ENCODE measurements at regions not wholly inside any gene's neighbourhood (a gene's known extent, or its start where the extent isn't known, plus 50 kb on each side); places are given as distances from the start of the nearest gene placed in this dataset.

- no peak overlapping the region for H3K4me3 ChIP-seq (ENCODE audit: low read length in 2 of 2)
- H3K9ac ChIP-seq (ENCODE audit: low read length in 2 of 2): no peak overlapping the region
- no peaks in the 10 kb centered on the region for H3K36me3 ChIP-seq (ENCODE audit: control insufficient read depth in 2 of 2, insufficient read depth in 2 of 2, low read length in 2 of 2)
- H3K4me1 ChIP-seq (ENCODE audit: control insufficient read depth, insufficient read depth, low read length): no peaks in the 10 kb centered on the region
- no peak overlapping the region for H3K27ac ChIP-seq (ENCODE audit: low read length)
- no peaks in the 10 kb centered on the region for H3K9me3 ChIP-seq (ENCODE audit: control insufficient read depth in 2 of 2, low read length in 2 of 2)
- no peaks in the 10 kb centered on the region for H3K27me3 ChIP-seq (ENCODE audit: control insufficient read depth in 1 of 2, insufficient read depth in 2 of 2, low read length in 2 of 2)
These were observed 556.4 kb downstream of the SLC6A15 start for GRCh38 chr12:84356224-84356623.

GRCh38 chr12:84355561-84355960, 557.0 kb downstream of the SLC6A15 start:
- no peaks in the 10 kb centered on the region for H3K4me1 ChIP-seq (ENCODE audit: control insufficient read depth, insufficient read depth, low read length)

GRCh38 chr12:84348582-84348981, 564.0 kb downstream of the SLC6A15 start:
- Histone ChIP-seq H3K9me3 (ENCODE audit: control insufficient read depth in 2 of 2, low read length in 2 of 2) (no peaks in the 10 kb centered on the region), H3K4me3 (ENCODE audit: low read length in 2 of 2) (no peak overlapping the region), H3K4me1 (ENCODE audit: control insufficient read depth, insufficient read depth, low read length) (no peaks in the 10 kb centered on the region), H3K27me3 (ENCODE audit: control insufficient read depth in 1 of 2, insufficient read depth in 2 of 2, low read length in 2 of 2) (no peaks in the 10 kb centered on the region), H3K27ac (ENCODE audit: low read length) (no peak overlapping the region), H3K9ac (ENCODE audit: low read length in 2 of 2) (no peak overlapping the region), H3K36me3 (ENCODE audit: control insufficient read depth in 2 of 2, insufficient read depth in 2 of 2, low read length in 2 of 2) (no peaks in the 10 kb centered on the region)

More at GRCh38 chr12:84355561-84355960, 557.0 kb downstream of the SLC6A15 start:
- no peaks in the 10 kb centered on the region for H3K27me3 ChIP-seq (ENCODE audit: control insufficient read depth in 1 of 2, insufficient read depth in 2 of 2, low read length in 2 of 2)
- H3K9ac ChIP-seq (ENCODE audit: low read length in 2 of 2): no peak overlapping the region
- H3K27ac ChIP-seq (ENCODE audit: low read length): no peak overlapping the region
- no peaks in the 10 kb centered on the region for H3K36me3 ChIP-seq (ENCODE audit: control insufficient read depth in 2 of 2, insufficient read depth in 2 of 2, low read length in 2 of 2)
- H3K9me3 ChIP-seq (ENCODE audit: control insufficient read depth in 2 of 2, low read length in 2 of 2): no peaks in the 10 kb centered on the region
- no peak overlapping the region for H3K4me3 ChIP-seq (ENCODE audit: low read length in 2 of 2)

GRCh38 chr12:84341467-84342193, 571.0 kb downstream of the SLC6A15 start:
- Histone ChIP-seq H3K9me3 (ENCODE audit: control insufficient read depth in 2 of 2, low read length in 2 of 2) (no peaks in the 10 kb centered on the region), H3K27ac (ENCODE audit: low read length) (no peak overlapping the region), H3K36me3 (ENCODE audit: control insufficient read depth in 2 of 2, insufficient read depth in 2 of 2, low read length in 2 of 2) (no peaks in the 10 kb centered on the region), H3K27me3 (ENCODE audit: control insufficient read depth in 1 of 2, insufficient read depth in 2 of 2, low read length in 2 of 2) (no peaks in the 10 kb centered on the region), H3K4me1 (ENCODE audit: control insufficient read depth, insufficient read depth, low read length) (no peaks in the 10 kb centered on the region), H3K4me3 (ENCODE audit: low read length in 2 of 2) (no peak overlapping the region), H3K9ac (ENCODE audit: low read length in 2 of 2) (no peak overlapping the region)

- no peaks in the 10 kb centered on the region for H3K4me1 ChIP-seq (ENCODE audit: control insufficient read depth, insufficient read depth, low read length)
- H3K4me3 ChIP-seq (ENCODE audit: low read length in 2 of 2): no peak overlapping the region
- no peaks in the 10 kb centered on the region for H3K36me3 ChIP-seq (ENCODE audit: control insufficient read depth in 2 of 2, insufficient read depth in 2 of 2, low read length in 2 of 2)
- H3K27me3 ChIP-seq (ENCODE audit: control insufficient read depth in 1 of 2, insufficient read depth in 2 of 2, low read length in 2 of 2): no peaks in the 10 kb centered on the region
- no peaks in the 10 kb centered on the region for H3K9me3 ChIP-seq (ENCODE audit: control insufficient read depth in 2 of 2, low read length in 2 of 2)
- no peak overlapping the region for H3K27ac ChIP-seq (ENCODE audit: low read length)
- H3K9ac ChIP-seq (ENCODE audit: low read length in 2 of 2): no peak overlapping the region
These were observed 576.4 kb downstream of the SLC6A15 start for GRCh38 chr12:84336231-84336630.

- Histone ChIP-seq H3K27ac (ENCODE audit: low read length) (no peak overlapping the region), H3K9me3 (ENCODE audit: control insufficient read depth in 2 of 2, low read length in 2 of 2) (no peaks in the 10 kb centered on the region), H3K4me1 (ENCODE audit: control insufficient read depth, insufficient read depth, low read length) (no peaks in the 10 kb centered on the region), H3K27me3 (ENCODE audit: control insufficient read depth in 1 of 2, insufficient read depth in 2 of 2, low read length in 2 of 2) (no peaks in the 10 kb centered on the region), H3K9ac (ENCODE audit: low read length in 2 of 2) (no peak overlapping the region), H3K36me3 (ENCODE audit: control insufficient read depth in 2 of 2, insufficient read depth in 2 of 2, low read length in 2 of 2) (no peaks in the 10 kb centered on the region), H3K4me3 (ENCODE audit: low read length in 2 of 2) (no peak overlapping the region)
These were observed 582.7 kb downstream of the SLC6A15 start for GRCh38 chr12:84329938-84330337.

GRCh38 chr12:84315926-84316325, 596.7 kb downstream of the SLC6A15 start:
- no peaks in the 10 kb centered on the region for H3K36me3 ChIP-seq (ENCODE audit: control insufficient read depth in 2 of 2, insufficient read depth in 2 of 2, low read length in 2 of 2)
- no peak overlapping the region for H3K9ac ChIP-seq (ENCODE audit: low read length in 2 of 2)
- H3K4me1 ChIP-seq (ENCODE audit: control insufficient read depth, insufficient read depth, low read length): no peaks in the 10 kb centered on the region

GRCh38 chr12:84313323-84313675, 599.3 kb downstream of the SLC6A15 start:
- H3K4me3 ChIP-seq (ENCODE audit: low read length in 2 of 2): no peak overlapping the region
- no peaks in the 10 kb centered on the region for H3K4me1 ChIP-seq (ENCODE audit: control insufficient read depth, insufficient read depth, low read length)
- H3K27me3 ChIP-seq (ENCODE audit: control insufficient read depth in 1 of 2, insufficient read depth in 2 of 2, low read length in 2 of 2): no peaks in the 10 kb centered on the region
- H3K27ac ChIP-seq (ENCODE audit: low read length): no peak overlapping the region
- H3K9me3 ChIP-seq (ENCODE audit: control insufficient read depth in 2 of 2, low read length in 2 of 2): no peaks in the 10 kb centered on the region
- no peaks in the 10 kb centered on the region for H3K36me3 ChIP-seq (ENCODE audit: control insufficient read depth in 2 of 2, insufficient read depth in 2 of 2, low read length in 2 of 2)
- no peak overlapping the region for H3K9ac ChIP-seq (ENCODE audit: low read length in 2 of 2)

More at GRCh38 chr12:84315926-84316325, 596.7 kb downstream of the SLC6A15 start:
- Histone ChIP-seq H3K9me3 (ENCODE audit: control insufficient read depth in 2 of 2, low read length in 2 of 2) (no peaks in the 10 kb centered on the region), H3K27me3 (ENCODE audit: control insufficient read depth in 1 of 2, insufficient read depth in 2 of 2, low read length in 2 of 2) (no peaks in the 10 kb centered on the region), H3K27ac (ENCODE audit: low read length) (no peak overlapping the region), H3K4me3 (ENCODE audit: low read length in 2 of 2) (no peak overlapping the region)

GRCh38 chr12:84308211-84308610, 604.4 kb downstream of the SLC6A15 start:
- Histone ChIP-seq H3K4me1 (ENCODE audit: control insufficient read depth, insufficient read depth, low read length) (no peaks in the 10 kb centered on the region), H3K4me3 (ENCODE audit: low read length in 2 of 2) (no peak overlapping the region), H3K27ac (ENCODE audit: low read length) (no peak overlapping the region), H3K9me3 (ENCODE audit: control insufficient read depth in 2 of 2, low read length in 2 of 2) (no peaks in the 10 kb centered on the region), H3K27me3 (ENCODE audit: control insufficient read depth in 1 of 2, insufficient read depth in 2 of 2, low read length in 2 of 2) (no peaks in the 10 kb centered on the region), H3K36me3 (ENCODE audit: control insufficient read depth in 2 of 2, insufficient read depth in 2 of 2, low read length in 2 of 2) (no peaks in the 10 kb centered on the region), H3K9ac (ENCODE audit: low read length in 2 of 2) (no peak overlapping the region)

GRCh38 chr12:84305144-84305543, 607.5 kb downstream of the SLC6A15 start:
- H3K4me3 ChIP-seq (ENCODE audit: low read length in 2 of 2): no peak overlapping the region
- H3K4me1 ChIP-seq (ENCODE audit: control insufficient read depth, insufficient read depth, low read length): no peaks in the 10 kb centered on the region
- no peak overlapping the region for H3K9ac ChIP-seq (ENCODE audit: low read length in 2 of 2)
- H3K9me3 ChIP-seq (ENCODE audit: control insufficient read depth in 2 of 2, low read length in 2 of 2): no peaks in the 10 kb centered on the region
- no peak overlapping the region for H3K27ac ChIP-seq (ENCODE audit: low read length)
- no peaks in the 10 kb centered on the region for H3K36me3 ChIP-seq (ENCODE audit: control insufficient read depth in 2 of 2, insufficient read depth in 2 of 2, low read length in 2 of 2)
- no peaks in the 10 kb centered on the region for H3K27me3 ChIP-seq (ENCODE audit: control insufficient read depth in 1 of 2, insufficient read depth in 2 of 2, low read length in 2 of 2)

- no peaks in the 10 kb centered on the region for H3K27me3 ChIP-seq (ENCODE audit: control insufficient read depth in 1 of 2, insufficient read depth in 2 of 2, low read length in 2 of 2)
- no peaks in the 10 kb centered on the region for H3K9me3 ChIP-seq (ENCODE audit: control insufficient read depth in 2 of 2, low read length in 2 of 2)
- H3K4me1 ChIP-seq (ENCODE audit: control insufficient read depth, insufficient read depth, low read length): no peaks in the 10 kb centered on the region
- no peak overlapping the region for H3K9ac ChIP-seq (ENCODE audit: low read length in 2 of 2)
- no peaks in the 10 kb centered on the region for H3K36me3 ChIP-seq (ENCODE audit: control insufficient read depth in 2 of 2, insufficient read depth in 2 of 2, low read length in 2 of 2)
- H3K4me3 ChIP-seq (ENCODE audit: low read length in 2 of 2): no peak overlapping the region
- H3K27ac ChIP-seq (ENCODE audit: low read length): no peak overlapping the region
These were observed 618.4 kb downstream of the SLC6A15 start for GRCh38 chr12:84294246-84294645.

All from stomach smooth muscle (tissue), 2 donors.